H1 (cell line): ENCODE measurements at regions not wholly inside any gene's neighbourhood (a gene's known extent, or its start where the extent isn't known, plus 50 kb on each side); places are given as distances from the start of the nearest gene placed in this dataset.

Source experiments
- BRCA1 ChIP-seq: IDR thresholded peaks from 2 replicates; pipeline ENCODE4 v1.6.1; 2012; ENCODE audit warnings: low read depth, low read length, improper control_type of control experiment
- CREB1 ChIP-seq: IDR thresholded peaks from 2 replicates; pipeline ENCODE4 v1.6.1; 2012; ENCODE audit warnings: inconsistent platforms
- CTCF ChIP-seq, 3 experiments: IDR thresholded peaks; 1 replicate in 2 of 3; 2 replicates in 1 of 3; pipeline versions ENCODE4 v1.5.1 to v1.6.1; 2011; ENCODE audit warnings: low read length in 3 of 3, mild to moderate bottlenecking in 3 of 3, inconsistent platforms in 2 of 3, low read depth in 1 of 3, moderate library complexity in 1 of 3; ENCODE audit not compliant: insufficient read depth in 1 of 3; ENCODE audit errors: control extremely low read depth in 1 of 3
- EGR1 ChIP-seq: IDR thresholded peaks from 2 replicates; pipeline ENCODE4 v1.6.1; 2011; ENCODE audit warnings: low read depth, low read length, borderline replicate concordance
- GABPA ChIP-seq: IDR thresholded peaks from 2 replicates; pipeline ENCODE4 v1.6.1; 2011; ENCODE audit warnings: mild to moderate bottlenecking, low read length, moderate library complexity, borderline replicate concordance; ENCODE audit not compliant: insufficient read depth
- KDM1A ChIP-seq: fragments of 200-600, 300-600 bp; sonication (generic); IDR thresholded peaks from 2 replicates; pipeline ENCODE4 v1.7.1; 2016; ENCODE audit warnings: mild to moderate bottlenecking, low read length, borderline replicate concordance
- NANOG ChIP-seq: IDR thresholded peaks from 2 replicates; pipeline ENCODE4 v1.6.1; 2011; ENCODE audit warnings: low read length, low read depth, mild to moderate bottlenecking, inconsistent platforms; ENCODE audit not compliant: insufficient read depth, poor library complexity, severe bottlenecking
- POLR2A ChIP-seq, 2 experiments: IDR thresholded peaks; 1 replicate in 1 of 2; 2 replicates in 1 of 2; pipeline ENCODE4 v1.6.1; 2011; ENCODE audit warnings: low read depth in 2 of 2, low read length in 2 of 2, mild to moderate bottlenecking in 2 of 2; ENCODE audit errors: control extremely low read depth in 1 of 2
- POLR2AphosphoS5 ChIP-seq: IDR thresholded peaks from 2 replicates; pipeline ENCODE4 v1.6.1; 2011; ENCODE audit warnings: low read depth, low read length
- RAD21 ChIP-seq, 2 experiments: IDR thresholded peaks in 1 of 2; conservative IDR thresholded peaks in 1 of 2; 2 replicates each; pipeline ENCODE4 v1.6.1; 2011; ENCODE audit warnings: low read depth in 2 of 2, low read length in 2 of 2, improper control_type of control experiment in 1 of 2, inconsistent platforms in 1 of 2, mild to moderate bottlenecking in 1 of 2, moderate library complexity in 1 of 2
- YY1 ChIP-seq: IDR thresholded peaks from 2 replicates; pipeline ENCODE4 v1.6.1; 2011; ENCODE audit warnings: low read depth, mild to moderate bottlenecking, low read length

- TF ChIP-seq CTCF (IDR thresholded peaks at IDR 0.05; ENCODE audit: control extremely low read depth in 1 of 3, insufficient read depth in 1 of 3, low read depth in 1 of 3, low read length in 3 of 3) (no peak), GABPA (no peak), POLR2AphosphoS5 (no peak), BRCA1 (no peak), CREB1 (no peak), EGR1 (no peak), NANOG (no peak), POLR2A (IDR thresholded peaks at IDR 0.05; ENCODE audit: control extremely low read depth in 1 of 2, low read depth in 2 of 2, low read length in 2 of 2) (no peak), RAD21 (IDR thresholded peaks at IDR 0.05 in 1 of 2, conservative IDR thresholded peaks at IDR 0.05 in 1 of 2; ENCODE audit: low read depth in 2 of 2, low read length in 2 of 2) (no peak), KDM1A (no peak), YY1 (no peak)
Measured at GRCh38 chr9:100919506-100919905, 109.0 kb upstream of the PLPPR1 start.
